ENCODE measurements at regions not wholly inside any gene's neighbourhood (a gene's known extent, or its start where the extent isn't known, plus 50 kb on each side); places are given as distances from the start of the nearest gene placed in this dataset.

DNA sequence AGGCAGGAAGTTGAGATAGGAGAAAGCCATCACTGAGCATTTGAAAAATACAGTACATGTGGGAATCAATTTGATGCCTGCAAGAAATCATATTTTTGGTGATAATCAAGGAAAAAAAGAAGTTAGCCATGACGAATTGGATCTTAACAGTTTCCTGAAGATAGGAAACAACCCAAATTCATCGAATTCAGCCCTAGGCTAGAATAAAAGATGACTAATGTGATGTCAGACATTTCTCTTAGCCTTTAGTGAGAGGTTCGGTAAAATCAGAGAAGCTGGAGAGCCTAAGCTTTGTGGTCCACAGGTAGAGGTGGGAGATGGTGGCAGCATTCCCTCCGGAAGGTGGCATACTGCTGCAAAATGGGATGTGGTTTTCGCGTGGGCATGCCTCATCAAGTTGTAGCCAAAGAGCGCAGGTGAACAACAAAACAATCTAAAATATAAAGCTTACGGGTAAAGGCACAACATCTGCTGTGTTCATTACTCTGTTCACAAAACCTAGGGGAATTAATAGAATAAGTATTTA, 144.1 kb upstream of the ALCAM start:
- BruUV-seq (replicated peaks) = no TSS peak
- Histone ChIP-seq H3K36me3 (ENCODE audit: control insufficient read depth, insufficient read depth, low read length) (no peaks in the 10 kb centered on the region), H3K4me3 (ENCODE audit: low read depth, low read length) (no peak overlapping the region), H3K4me1 (no peaks in the 10 kb centered on the region), H3K9me3 (no peaks in the 10 kb centered on the region), H3K27me3 (replicated peaks; ENCODE audit: control insufficient read depth, insufficient read depth, low read length) (no peaks in the 10 kb centered on the region)
- no peaks in the 10 kb centered on the region for H3K4me1 Mint-ChIP-seq (ENCODE audit: low read depth, unreplicated experiment)
- H3K9me3 Mint-ChIP-seq (ENCODE audit: unreplicated experiment) = no peaks in the 10 kb centered on the region
- CTCF ChIA-PET = no interaction called here
- no peak overlapping the region for H3K4me3 Mint-ChIP-seq (ENCODE audit: unreplicated experiment)
- no peaks in the 10 kb centered on the region for H3K27me3 Mint-ChIP-seq (ENCODE audit: insufficient read depth, unreplicated experiment)
- intact Hi-C loops (cut with micrococcal nuclease; ENCODE audit: unreplicated experiment) = loop anchor here (5.0 to 10.0 kb wide), 2 partner anchors 145 to 292 kb away; partner anchors contain the start of gene ALCAM
- no peak overlapping the region for H3K27ac Mint-ChIP-seq (ENCODE audit: unreplicated experiment)
- DNase-seq = peak in 1 of 2 experiments; percentile 9
- H3K36me3 Mint-ChIP-seq (ENCODE audit: insufficient read depth, unreplicated experiment) = no peaks in the 10 kb centered on the region
- POLR2A ChIA-PET = no interaction called here
- TF ChIP-seq CTCF (IDR thresholded peaks at IDR 0.05; ENCODE audit: insufficient read depth in 1 of 2, low read depth in 1 of 2, low read length in 1 of 2, severe bottlenecking in 1 of 2, unreplicated experiment in 1 of 2) = no peak

GRCh38 chr3:105223815-105224214, 142.9 kb upstream of the ALCAM start:
- H3K27me3 ChIP-seq (replicated peaks; ENCODE audit: control insufficient read depth, insufficient read depth, low read length) = no peaks in the 10 kb centered on the region
- H3K4me1 ChIP-seq = no peaks in the 10 kb centered on the region
- ChIA-PET CTCF (no interaction called here), POLR2A (no interaction called here)
- no peak overlapping the region for H3K4me3 Mint-ChIP-seq (ENCODE audit: unreplicated experiment)
- H3K9me3 ChIP-seq = no peaks in the 10 kb centered on the region
- DNase-seq = no peak
- H3K4me3 ChIP-seq (ENCODE audit: low read depth, low read length) = no peak overlapping the region
- no peaks in the 10 kb centered on the region for H3K4me1 Mint-ChIP-seq (ENCODE audit: low read depth, unreplicated experiment)
- no peak for TF ChIP-seq CTCF (IDR thresholded peaks at IDR 0.05; ENCODE audit: insufficient read depth in 1 of 2, low read depth in 1 of 2, low read length in 1 of 2, severe bottlenecking in 1 of 2, unreplicated experiment in 1 of 2)
- no peaks in the 10 kb centered on the region for H3K27me3 Mint-ChIP-seq (ENCODE audit: insufficient read depth, unreplicated experiment)
- no peaks in the 10 kb centered on the region for H3K36me3 Mint-ChIP-seq (ENCODE audit: insufficient read depth, unreplicated experiment)
- H3K9me3 Mint-ChIP-seq (ENCODE audit: unreplicated experiment) = no peaks in the 10 kb centered on the region
- no peak overlapping the region for H3K27ac Mint-ChIP-seq (ENCODE audit: unreplicated experiment)
- intact Hi-C loops (cut with micrococcal nuclease; ENCODE audit: unreplicated experiment) = loop anchor here (5.0 to 10.0 kb wide), 2 partner anchors 143 to 291 kb away; partner anchors contain the start of gene ALCAM
- no peaks in the 10 kb centered on the region for H3K36me3 ChIP-seq (ENCODE audit: control insufficient read depth, insufficient read depth, low read length)
- no TSS peak for BruUV-seq (replicated peaks)

DNA sequence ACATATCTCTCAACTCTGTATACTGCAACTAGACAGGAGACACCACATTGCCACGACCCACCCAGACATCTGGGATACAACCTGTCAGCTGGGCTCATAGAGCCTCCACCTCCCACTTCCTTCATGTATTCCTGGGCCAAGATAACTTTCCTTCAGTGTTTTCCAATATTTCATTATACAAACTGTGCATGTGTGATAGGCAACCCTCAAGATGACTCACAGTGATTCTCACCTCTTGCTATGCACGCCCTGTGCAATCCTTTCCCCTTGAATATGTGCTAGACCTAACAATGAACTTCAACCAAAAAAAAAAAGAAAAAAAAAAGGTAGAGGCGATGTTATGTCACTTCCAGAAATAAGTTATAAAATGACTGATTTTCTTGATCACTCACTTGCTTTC, 138.0 kb upstream of the ALCAM start:
- Histone ChIP-seq H3K36me3 (ENCODE audit: control insufficient read depth, insufficient read depth, low read length) (no peaks in the 10 kb centered on the region), H3K4me1 (no peaks in the 10 kb centered on the region), H3K4me3 (ENCODE audit: low read depth, low read length) (no peak overlapping the region), H3K27me3 (replicated peaks; ENCODE audit: control insufficient read depth, insufficient read depth, low read length) (no peaks in the 10 kb centered on the region), H3K9me3 (no peaks in the 10 kb centered on the region)
- no peaks in the 10 kb centered on the region for H3K9me3 Mint-ChIP-seq (ENCODE audit: unreplicated experiment)
- ChIA-PET POLR2A (no interaction called here), CTCF (no interaction called here)
- no peak overlapping the region for H3K27ac Mint-ChIP-seq (ENCODE audit: unreplicated experiment)
- intact Hi-C loops (cut with micrococcal nuclease; ENCODE audit: unreplicated experiment) = loop anchor here (10.0 kb wide), 1 partner anchor 286 kb away; no protein-coding TSS in a partner anchor
- no TSS peak for BruUV-seq (replicated peaks)
- H3K36me3 Mint-ChIP-seq (ENCODE audit: insufficient read depth, unreplicated experiment) = no peaks in the 10 kb centered on the region
- no peaks in the 10 kb centered on the region for H3K4me1 Mint-ChIP-seq (ENCODE audit: low read depth, unreplicated experiment)
- H3K27me3 Mint-ChIP-seq (ENCODE audit: insufficient read depth, unreplicated experiment) = no peaks in the 10 kb centered on the region
- no peak for TF ChIP-seq CTCF (IDR thresholded peaks at IDR 0.05; ENCODE audit: insufficient read depth in 1 of 2, low read depth in 1 of 2, low read length in 1 of 2, severe bottlenecking in 1 of 2, unreplicated experiment in 1 of 2)
- H3K4me3 Mint-ChIP-seq (ENCODE audit: unreplicated experiment) = no peak overlapping the region
- no peak for DNase-seq

Data from Caco-2 (cell line).